ENCODE measurements at regions not wholly inside any gene's neighbourhood (a gene's known extent, or its start where the extent isn't known, plus 50 kb on each side); places are given as distances from the start of the nearest gene placed in this dataset.
A peak's percentile ranks its signal among the peaks of the same experiment; 100 is the strongest.
"Not testable (repeated sequence)": the region's sequence is repeated elsewhere in the genome, so short reads cannot be mapped to it uniquely, and the experiment has no call there.

- DNase-seq (ENCODE audit: low read depth), result not testable (repeated sequence)
Measured at GRCh38 chr1:214095896-214096295, 108.1 kb downstream of the PROX1 start.

GRCh38 chr1:214101246-214101645 lies 113.5 kb downstream of the PROX1 start:
- DNase-seq (ENCODE audit: low read depth), result no peak

- DNase-seq (ENCODE audit: low read depth), result no peak
Measured at GRCh38 chr1:214101828-214102227, 114.1 kb downstream of the PROX1 start.

GRCh38 chr1:214102907-214103306 lies 115.1 kb downstream of the PROX1 start:
- DNase-seq (ENCODE audit: low read depth), result peak; percentile 74

- DNase-seq (ENCODE audit: low read depth), result no peak
Measured at GRCh38 chr1:214103778-214104177, 116.0 kb downstream of the PROX1 start.

GRCh38 chr1:214106375-214106774 lies 118.6 kb downstream of the PROX1 start:
- no peak for DNase-seq (ENCODE audit: low read depth)

- DNase-seq (ENCODE audit: low read depth), result no peak
Measured at GRCh38 chr1:214107322-214108096, 119.7 kb downstream of the PROX1 start.

GRCh38 chr1:214108097-214108446 lies 120.3 kb downstream of the PROX1 start:
- no peak for DNase-seq (ENCODE audit: low read depth)

- DNase-seq (ENCODE audit: low read depth), result no peak
Measured at GRCh38 chr1:214111796-214112195, 124.0 kb downstream of the PROX1 start.

GRCh38 chr1:214116258-214116657 lies 128.5 kb downstream of the PROX1 start:
- no peak for DNase-seq (ENCODE audit: low read depth)

- no peak for DNase-seq (ENCODE audit: low read depth)
Measured at GRCh38 chr1:214117780-214118179, 130.0 kb downstream of the PROX1 start.

- DNase-seq (ENCODE audit: low read depth), result no peak
Measured at GRCh38 chr1:214120191-214120590, 132.4 kb downstream of the PROX1 start.

GRCh38 chr1:214120951-214121350 lies 133.2 kb downstream of the PROX1 start:
- no peak for DNase-seq (ENCODE audit: low read depth)

GRCh38 chr1:214122110-214122509 lies 134.3 kb downstream of the PROX1 start:
- DNase-seq (ENCODE audit: low read depth), result no peak

- DNase-seq (ENCODE audit: low read depth), result peak; percentile 25
Measured at GRCh38 chr1:214123061-214123784, 135.4 kb downstream of the PROX1 start.

- no peak for DNase-seq (ENCODE audit: low read depth)
Measured at GRCh38 chr1:214124281-214124805, 136.6 kb downstream of the PROX1 start.

GRCh38 chr1:214124915-214125314 lies 137.1 kb downstream of the PROX1 start:
- no peak for DNase-seq (ENCODE audit: low read depth)

GRCh38 chr1:214125819-214126218 lies 138.0 kb downstream of the PROX1 start:
- DNase-seq (ENCODE audit: low read depth), result no peak

- no peak for DNase-seq (ENCODE audit: low read depth)
Measured at GRCh38 chr1:214126697-214127146, 138.9 kb downstream of the PROX1 start.

GRCh38 chr1:214127705-214128104 lies 139.9 kb downstream of the PROX1 start:
- DNase-seq (ENCODE audit: low read depth), result no peak

GRCh38 chr1:214135886-214136285 lies 145.1 kb upstream of the SMYD2 start:
- DNase-seq (ENCODE audit: low read depth), result no peak

GRCh38 chr1:214136324-214136919 lies 144.5 kb upstream of the SMYD2 start:
- no peak for DNase-seq (ENCODE audit: low read depth)

GRCh38 chr1:214141486-214141885 lies 139.5 kb upstream of the SMYD2 start:
- no peak for DNase-seq (ENCODE audit: low read depth)

Data from stromal cell of bone marrow (primary cell).